ENCODE measurements at regions not wholly inside any gene's neighbourhood (a gene's known extent, or its start where the extent isn't known, plus 50 kb on each side); places are given as distances from the start of the nearest gene placed in this dataset.

- TF ChIP-seq POLR2A (IDR thresholded peaks at IDR 0.05) (no peak), CTCF (IDR thresholded peaks at IDR 0.05) (no peak), POLR2AphosphoS5 (IDR thresholded peaks at IDR 0.05) (no peak)
These were observed 445.5 kb downstream of the MATN1 start for GRCh38 chr1:30277911-30278310.

Measured in upper lobe of left lung (tissue), 4 donors.